ENCODE measurements at regions not wholly inside any gene's neighbourhood (a gene's known extent, or its start where the extent isn't known, plus 50 kb on each side); places are given as distances from the start of the nearest gene placed in this dataset.

- Histone ChIP-seq H3K36me3 (ENCODE audit: low read depth) (no peaks in the 10 kb centered on the region), H3K4me3 (ENCODE audit: severe bottlenecking) (no peak overlapping the region), H3K4me1 (ENCODE audit: insufficient read depth, poor library complexity, severe bottlenecking) (peaks cover 15% of the 10 kb centered on the region), H3K27ac (ENCODE audit: poor library complexity, severe bottlenecking) (no peak overlapping the region), H3K9me3 (ENCODE audit: severe bottlenecking) (no peaks in the 10 kb centered on the region), H3K27me3 (ENCODE audit: insufficient read depth, poor library complexity, severe bottlenecking) (no peaks in the 10 kb centered on the region)
- TF ChIP-seq CTCF (IDR thresholded peaks at IDR 0.05; ENCODE audit: poor library complexity, severe bottlenecking): no peak
- DNase-seq (ENCODE audit: low spot score): no peak
- ATAC-seq (ENCODE audit: low read depth): no peak
These were observed 56.8 kb upstream of the DCTD start for GRCh38 chr4:182973941-182974340.

- H3K36me3 ChIP-seq (ENCODE audit: low read depth): no peaks in the 10 kb centered on the region
- H3K9me3 ChIP-seq (ENCODE audit: severe bottlenecking): no peaks in the 10 kb centered on the region
- no peak for DNase-seq (ENCODE audit: low spot score)
- no peaks in the 10 kb centered on the region for H3K27me3 ChIP-seq (ENCODE audit: insufficient read depth, poor library complexity, severe bottlenecking)
- peaks cover 15% of the 10 kb centered on the region for H3K4me1 ChIP-seq (ENCODE audit: insufficient read depth, poor library complexity, severe bottlenecking)
- TF ChIP-seq CTCF (IDR thresholded peaks at IDR 0.05; ENCODE audit: poor library complexity, severe bottlenecking): no peak
- ATAC-seq (ENCODE audit: low read depth): no peak
- H3K4me3 ChIP-seq (ENCODE audit: severe bottlenecking): no peak overlapping the region
- H3K27ac ChIP-seq (ENCODE audit: poor library complexity, severe bottlenecking): no peak overlapping the region
These were observed 56.3 kb upstream of the DCTD start for GRCh38 chr4:182973511-182973911.

GRCh38 chr4:182971702-182972101 lies 54.5 kb upstream of the DCTD start:
- Histone ChIP-seq H3K9me3 (ENCODE audit: severe bottlenecking) (peaks cover 2% of the 10 kb centered on the region), H3K27ac (ENCODE audit: poor library complexity, severe bottlenecking) (no peak overlapping the region), H3K27me3 (ENCODE audit: insufficient read depth, poor library complexity, severe bottlenecking) (no peaks in the 10 kb centered on the region), H3K4me3 (ENCODE audit: severe bottlenecking) (no peak overlapping the region), H3K36me3 (ENCODE audit: low read depth) (no peaks in the 10 kb centered on the region), H3K4me1 (ENCODE audit: insufficient read depth, poor library complexity, severe bottlenecking) (peaks cover 14% of the 10 kb centered on the region)
- no peak for TF ChIP-seq CTCF (IDR thresholded peaks at IDR 0.05; ENCODE audit: poor library complexity, severe bottlenecking)
- no peak for DNase-seq (ENCODE audit: low spot score)
- no peak for ATAC-seq (ENCODE audit: low read depth)

- Histone ChIP-seq H3K4me3 (ENCODE audit: severe bottlenecking) (no peak overlapping the region), H3K27me3 (ENCODE audit: insufficient read depth, poor library complexity, severe bottlenecking) (no peaks in the 10 kb centered on the region), H3K4me1 (ENCODE audit: insufficient read depth, poor library complexity, severe bottlenecking) (no peaks in the 10 kb centered on the region), H3K27ac (ENCODE audit: poor library complexity, severe bottlenecking) (no peak overlapping the region), H3K9me3 (ENCODE audit: severe bottlenecking) (peaks cover 2% of the 10 kb centered on the region), H3K36me3 (ENCODE audit: low read depth) (no peaks in the 10 kb centered on the region)
- no peak for ATAC-seq (ENCODE audit: low read depth)
- TF ChIP-seq CTCF (IDR thresholded peaks at IDR 0.05; ENCODE audit: poor library complexity, severe bottlenecking): no peak
- no peak for DNase-seq (ENCODE audit: low spot score)
These were observed 52.6 kb upstream of the DCTD start for GRCh38 chr4:182969651-182970279.

- no peak overlapping the region for H3K4me3 ChIP-seq (ENCODE audit: severe bottlenecking)
- TF ChIP-seq CTCF (IDR thresholded peaks at IDR 0.05; ENCODE audit: poor library complexity, severe bottlenecking): no peak
- no peak for ATAC-seq (ENCODE audit: low read depth)
- H3K27ac ChIP-seq (ENCODE audit: poor library complexity, severe bottlenecking): no peak overlapping the region
- H3K27me3 ChIP-seq (ENCODE audit: insufficient read depth, poor library complexity, severe bottlenecking): no peaks in the 10 kb centered on the region
- peaks cover 2% of the 10 kb centered on the region for H3K9me3 ChIP-seq (ENCODE audit: severe bottlenecking)
- H3K4me1 ChIP-seq (ENCODE audit: insufficient read depth, poor library complexity, severe bottlenecking): no peaks in the 10 kb centered on the region
- DNase-seq (ENCODE audit: low spot score): no peak
- H3K36me3 ChIP-seq (ENCODE audit: low read depth): no peaks in the 10 kb centered on the region
These were observed 51.9 kb upstream of the DCTD start for GRCh38 chr4:182968917-182969650.
